DMS79 (cell line): ENCODE measurements at regions not wholly inside any gene's neighbourhood (a gene's known extent, or its start where the extent isn't known, plus 50 kb on each side); places are given as distances from the start of the nearest gene placed in this dataset.
"Not testable (repeated sequence)": the region's sequence is repeated elsewhere in the genome, so short reads cannot be mapped to it uniquely, and the experiment has no call there.

Source experiments
- DNase-seq: peaks from one replicate; lab custom pipeline; 2025; lab: John Stamatoyannopoulos, UW

GRCh38 chr18:76018210-76018609, 476.8 kb downstream of the ZNF516 start:
- DNase-seq: no peak

- no peak for DNase-seq
These were observed 482.0 kb downstream of the ZNF516 start for GRCh38 chr18:76013057-76013456.

GRCh38 chr18:76005632-76006208, 489.3 kb downstream of the ZNF516 start:
- no peak for DNase-seq

- DNase-seq: not testable (repeated sequence)
These were observed 507.1 kb downstream of the ZNF516 start for GRCh38 chr18:75987913-75988312.

GRCh38 chr18:75984853-75985252, 510.2 kb downstream of the ZNF516 start:
- DNase-seq: no peak

GRCh38 chr18:75981102-75981501, 513.9 kb downstream of the ZNF516 start:
- DNase-seq: no peak

GRCh38 chr18:75977081-75977480, 518.0 kb downstream of the ZNF516 start:
- DNase-seq: no peak

GRCh38 chr18:75970212-75970611, 524.8 kb downstream of the ZNF516 start:
- DNase-seq: no peak

GRCh38 chr18:75966431-75966830, 528.6 kb downstream of the ZNF516 start:
- no peak for DNase-seq

- no peak for DNase-seq
These were observed 532.9 kb downstream of the ZNF516 start for GRCh38 chr18:75962036-75962572.

GRCh38 chr18:75960356-75960755, 532.9 kb upstream of the SMIM21 start:
- DNase-seq: not testable (repeated sequence)

GRCh38 chr18:75959150-75959549, 531.6 kb upstream of the SMIM21 start:
- DNase-seq: no peak

GRCh38 chr18:75958683-75959082, 531.2 kb upstream of the SMIM21 start:
- DNase-seq: no peak

GRCh38 chr18:75945265-75945933, 517.9 kb upstream of the SMIM21 start:
- no peak for DNase-seq

- no peak for DNase-seq
These were observed 509.8 kb upstream of the SMIM21 start for GRCh38 chr18:75937306-75937705.

GRCh38 chr18:75936862-75937261, 509.4 kb upstream of the SMIM21 start:
- no peak for DNase-seq

GRCh38 chr18:75931079-75931478, 503.6 kb upstream of the SMIM21 start:
- no peak for DNase-seq

GRCh38 chr18:75928706-75929105, 501.2 kb upstream of the SMIM21 start:
- DNase-seq: no peak

GRCh38 chr18:75927791-75928190, 500.3 kb upstream of the SMIM21 start:
- no peak for DNase-seq

- DNase-seq: no peak
These were observed 499.3 kb upstream of the SMIM21 start for GRCh38 chr18:75926811-75927210.

- no peak for DNase-seq
These were observed 495.7 kb upstream of the SMIM21 start for GRCh38 chr18:75923169-75923568.

- DNase-seq: no peak
These were observed 489.1 kb upstream of the SMIM21 start for GRCh38 chr18:75916624-75916982.

GRCh38 chr18:75915941-75916623, 488.6 kb upstream of the SMIM21 start:
- peak; percentile 18 for DNase-seq
